Endothelial cell of umbilical vein (primary cell): ENCODE measurements at regions not wholly inside any gene's neighbourhood (a gene's known extent, or its start where the extent isn't known, plus 50 kb on each side); places are given as distances from the start of the nearest gene placed in this dataset.

Experiments used
- CTCF ChIP-seq, 2 donors: IDR thresholded peaks; 1 replicate in 1 of 2; 2 replicates in 1 of 2; pipeline ENCODE4 v1.5.1; 2011; ENCODE audit warnings: low read length in 2 of 2, mild to moderate bottlenecking in 2 of 2, moderate library complexity in 2 of 2, control low read depth in 1 of 2, inconsistent platforms in 1 of 2, low read depth in 1 of 2; ENCODE audit not compliant: insufficient read depth in 1 of 2; ENCODE audit errors: extremely low read depth in 1 of 2
- EZH2 ChIP-seq: IDR thresholded peaks from 2 replicates; pipeline ENCODE4 v1.6.1; 2012; ENCODE audit warnings: borderline replicate concordance, low read depth, mild to moderate bottlenecking, moderate library complexity, low read length, inconsistent platforms; ENCODE audit not compliant: severe bottlenecking
- FOS ChIP-seq: IDR thresholded peaks from 2 replicates; pipeline ENCODE4 v1.6.1; 2011; ENCODE audit warnings: mild to moderate bottlenecking, low read length, moderate library complexity, borderline replicate concordance; ENCODE audit not compliant: insufficient read depth
- JUN ChIP-seq: IDR thresholded peaks from 2 replicates; pipeline ENCODE4 v1.6.1; 2011; ENCODE audit warnings: borderline replicate concordance, low read depth; ENCODE audit not compliant: insufficient read length, insufficient read depth
- MAX ChIP-seq: IDR thresholded peaks from 2 replicates; pipeline ENCODE4 v1.6.1; 2011; ENCODE audit not compliant: insufficient read depth, insufficient read length
- MYC ChIP-seq: IDR thresholded peaks from one replicate; pipeline ENCODE4 v1.6.1; 2011; ENCODE audit warnings: mild to moderate bottlenecking, low read depth, low read length
- POLR2A ChIP-seq: IDR thresholded peaks from 2 replicates; pipeline ENCODE4 v1.6.1; 2012; ENCODE audit warnings: low read depth, mild to moderate bottlenecking, control low read depth, low read length
- POLR2AphosphoS5 ChIP-seq: IDR thresholded peaks from 2 replicates; pipeline ENCODE4 v1.6.1; 2012; ENCODE audit warnings: low read depth, mild to moderate bottlenecking, control low read depth, low read length, moderate library complexity; ENCODE audit not compliant: insufficient read depth

GRCh38 chr11:13848031-13848430 lies 114.5 kb upstream of the SPON1 start:
- TF ChIP-seq CTCF (IDR thresholded peaks at IDR 0.05; ENCODE audit: extremely low read depth in 1 of 2, insufficient read depth in 1 of 2, low read depth in 1 of 2, low read length in 2 of 2) (no peak), POLR2A (no peak), EZH2 (no peak), POLR2AphosphoS5 (no peak), MAX (no peak), FOS (no peak), JUN (no peak), MYC (no peak)
